GM18508 (cell line): ENCODE measurements at regions not wholly inside any gene's neighbourhood (a gene's known extent, or its start where the extent isn't known, plus 50 kb on each side); places are given as distances from the start of the nearest gene placed in this dataset.
"Not testable (repeated sequence)": the region's sequence is repeated elsewhere in the genome, so short reads cannot be mapped to it uniquely, and the experiment has no call there.

ENCODE experiments used
- ATAC-seq: cut with Tn5 transposase; IDR thresholded peaks from one replicate; pipeline ENCODE4 v1.9.1; 2021; ENCODE audit warnings: moderate number of reproducible peaks; ENCODE audit not compliant: insufficient read depth, unreplicated experiment

DNA sequence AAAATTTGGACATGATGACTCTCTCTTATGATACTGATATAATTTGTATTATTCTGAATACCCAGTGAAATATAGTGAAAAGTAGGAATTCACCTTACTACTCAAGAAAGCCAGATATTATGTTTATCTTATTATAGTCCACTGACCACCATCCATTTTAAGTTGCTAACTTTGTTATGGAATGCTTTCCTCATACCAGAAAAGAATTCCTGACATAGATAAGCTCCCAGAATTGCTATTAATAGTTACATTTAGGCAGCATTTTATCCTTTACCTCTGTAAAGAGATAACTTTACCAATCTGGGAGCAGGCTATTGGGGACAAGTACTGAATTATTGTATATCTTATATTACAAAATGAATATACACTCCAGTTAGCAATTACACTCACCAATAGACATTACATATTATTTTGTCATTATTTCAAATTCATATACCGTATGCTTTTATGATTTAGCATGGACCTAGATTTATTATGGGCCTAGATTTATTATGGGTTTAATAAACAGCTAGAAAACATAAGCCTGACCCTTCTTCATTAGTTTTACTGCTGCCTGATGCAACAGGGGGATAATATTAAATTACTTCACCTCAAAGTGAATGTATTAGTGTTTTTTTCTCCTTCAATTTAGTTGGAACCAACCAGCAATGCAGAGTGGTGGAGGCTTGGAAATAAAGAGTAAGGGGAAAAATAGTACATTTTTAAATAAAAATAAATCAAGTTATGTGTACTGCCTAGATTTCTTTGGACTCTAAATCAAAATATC lies 1886.1 kb downstream of the PCDH9 start:
- ATAC-seq: no peak

DNA sequence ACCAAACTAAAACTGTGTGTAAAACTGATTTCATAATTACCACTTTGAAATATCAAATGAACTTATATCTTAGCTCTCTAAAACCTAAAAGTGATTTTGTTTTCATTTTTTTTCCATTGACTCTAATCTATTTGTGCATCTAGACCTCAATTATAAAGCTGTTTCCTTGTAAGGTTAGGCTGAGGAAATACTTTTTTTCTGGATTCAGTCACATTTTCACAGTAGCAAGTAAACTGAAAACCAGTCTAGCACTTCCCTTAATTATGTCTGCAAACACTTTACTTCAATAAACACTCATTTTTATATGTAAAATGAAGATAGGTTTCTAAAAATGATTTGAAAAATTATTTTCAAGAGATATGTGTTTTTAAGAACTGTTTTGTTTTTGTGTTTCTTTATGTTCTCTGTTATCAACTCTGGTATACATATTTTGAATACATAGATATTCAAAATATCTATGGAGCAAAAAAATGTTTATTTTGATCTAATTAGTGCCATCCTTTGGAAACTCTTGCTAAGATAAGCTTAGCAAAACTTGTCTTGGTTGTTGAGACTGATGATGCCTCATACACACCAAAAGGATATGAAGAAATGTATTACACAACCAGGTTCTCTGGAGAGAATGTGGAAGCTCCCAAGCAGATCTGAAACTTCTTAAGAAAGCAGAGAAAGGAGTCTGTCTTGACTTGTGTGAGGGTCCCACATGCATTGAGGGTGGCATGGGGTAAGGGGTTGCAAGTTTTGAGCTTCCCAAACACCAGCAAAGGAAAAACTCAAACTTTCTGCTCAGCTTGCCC lies 1887.4 kb downstream of the PCDH9 start:
- ATAC-seq: no peak

DNA sequence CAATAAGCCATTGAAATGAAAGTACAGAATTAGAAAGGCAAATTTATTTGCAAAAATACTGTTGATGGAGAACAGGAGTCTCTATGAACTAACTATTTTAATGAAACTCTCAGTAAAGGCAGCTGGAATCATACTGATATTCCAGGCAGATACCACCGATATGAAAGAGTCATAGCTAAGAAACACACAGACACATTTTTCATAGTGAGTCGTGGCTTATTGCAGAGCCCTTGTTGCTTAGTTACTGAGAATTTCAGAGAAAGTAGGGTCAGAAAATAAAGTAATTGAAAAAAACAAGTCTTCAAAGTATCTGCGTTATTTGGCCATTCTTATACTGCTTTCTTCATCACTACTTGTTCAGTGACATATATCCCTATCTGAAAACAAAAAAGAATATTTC lies 1890.9 kb downstream of the PCDH9 start:
- ATAC-seq: no peak

DNA sequence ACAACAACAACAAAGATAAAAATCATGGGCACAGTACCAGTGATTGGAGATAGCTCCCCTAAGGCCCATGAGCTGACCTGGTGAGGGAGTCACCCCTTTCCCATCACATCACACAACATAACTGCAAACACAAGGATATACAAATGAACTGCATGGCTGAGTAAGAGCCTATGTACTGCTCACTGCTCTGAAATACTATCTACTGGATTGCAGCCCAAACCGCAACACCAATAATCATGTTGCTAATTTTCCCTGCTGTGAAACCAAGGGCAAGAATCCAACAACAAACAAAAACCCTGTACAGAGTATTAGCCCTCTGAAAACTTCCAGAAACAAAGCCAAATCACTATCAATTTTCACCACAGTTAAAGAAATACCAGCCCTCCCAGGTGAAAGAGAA lies 1893.2 kb downstream of the PCDH9 start:
- no peak for ATAC-seq

DNA sequence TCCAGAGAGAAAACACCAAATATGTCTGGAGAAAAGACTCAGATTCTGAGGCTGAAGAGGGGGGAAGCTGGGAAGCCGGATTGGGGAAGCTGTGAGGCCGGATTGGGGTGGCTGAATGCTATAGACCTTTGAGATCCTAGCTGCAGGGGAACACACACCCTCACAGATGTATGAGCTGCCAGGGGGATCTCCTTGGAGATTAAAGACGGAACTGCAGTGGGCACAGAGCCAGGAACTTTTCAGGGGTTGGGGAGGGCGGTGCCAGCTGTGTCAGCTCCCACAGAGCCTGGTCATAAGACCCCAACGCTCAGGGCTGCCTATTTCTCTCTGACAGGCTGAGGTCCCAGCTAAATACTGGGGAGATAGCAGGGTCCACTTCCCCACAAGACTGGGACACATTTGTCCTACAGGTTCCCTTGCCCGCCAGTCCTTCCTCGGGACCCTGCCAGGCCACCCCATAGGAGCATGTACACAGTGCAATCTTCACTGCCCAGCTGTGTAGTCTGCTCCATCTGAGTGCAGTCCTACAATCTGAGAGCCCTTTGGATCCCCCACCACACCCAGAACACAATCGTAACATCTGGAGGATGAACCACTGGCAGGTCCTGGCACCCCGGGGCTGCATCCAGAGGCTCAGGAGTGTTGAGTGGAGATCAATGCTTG lies 1893.9 kb downstream of the PCDH9 start:
- no peak for ATAC-seq

DNA sequence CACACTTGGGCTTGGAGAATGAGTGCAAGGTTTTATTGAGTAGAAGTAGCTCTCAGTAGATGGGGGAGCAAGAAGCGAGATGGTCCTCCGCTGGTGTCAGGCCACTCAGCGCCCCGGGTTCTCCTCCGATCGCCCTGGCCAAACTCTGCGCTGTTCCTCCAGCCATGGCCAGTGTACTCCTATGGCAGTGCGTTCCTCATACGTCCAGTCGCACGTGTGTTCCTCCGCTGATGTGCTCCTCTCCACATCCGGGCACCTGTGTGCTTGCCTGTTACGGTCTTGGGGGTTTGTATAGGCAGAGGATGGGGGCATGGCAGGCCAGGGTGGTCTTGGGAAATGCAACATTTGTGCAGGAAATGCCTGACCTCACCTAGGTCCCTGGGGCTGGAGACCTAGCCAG lies 1899.4 kb downstream of the PCDH9 start:
- no peak for ATAC-seq

DNA sequence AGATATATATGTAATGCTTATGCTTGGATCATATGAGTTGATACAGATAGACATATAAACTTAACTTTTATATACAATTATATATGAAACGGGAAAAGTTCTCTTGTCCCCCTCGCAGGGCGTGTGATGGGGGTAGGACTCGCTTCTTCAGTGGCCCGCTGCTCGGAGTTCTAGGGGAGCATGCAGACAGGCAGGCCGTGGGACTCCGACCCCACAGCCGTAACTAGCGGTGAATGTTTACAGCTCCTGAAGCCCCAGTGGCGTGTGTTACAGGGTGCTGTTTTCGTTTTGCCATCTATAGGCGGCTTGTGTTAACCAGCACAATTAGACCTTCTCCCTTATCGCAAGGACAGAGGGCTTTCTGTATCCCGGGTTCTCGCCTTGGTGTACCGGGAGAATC lies 1899.8 kb downstream of the PCDH9 start:
- ATAC-seq: no peak

DNA sequence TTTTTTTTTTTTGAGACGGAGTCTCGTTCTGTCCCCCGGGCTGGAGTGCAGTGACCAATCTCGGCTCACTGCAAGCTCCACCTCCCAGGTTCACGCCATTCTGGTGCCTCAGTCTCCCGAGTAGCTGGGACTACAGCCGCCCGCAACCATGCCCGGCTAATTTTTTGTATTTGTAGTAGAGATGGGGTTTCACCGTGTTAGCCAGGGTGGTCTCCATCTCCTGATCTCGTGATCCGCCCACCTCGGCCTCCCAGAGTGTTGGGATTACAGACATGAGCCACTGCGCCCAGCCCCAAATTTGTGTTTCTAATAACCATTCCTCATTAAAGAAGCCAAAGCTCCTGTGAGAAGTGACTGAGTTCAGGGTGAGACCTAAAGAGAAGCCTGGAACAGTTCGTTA lies 1906.9 kb downstream of the PCDH9 start:
- not testable (repeated sequence) for ATAC-seq

DNA sequence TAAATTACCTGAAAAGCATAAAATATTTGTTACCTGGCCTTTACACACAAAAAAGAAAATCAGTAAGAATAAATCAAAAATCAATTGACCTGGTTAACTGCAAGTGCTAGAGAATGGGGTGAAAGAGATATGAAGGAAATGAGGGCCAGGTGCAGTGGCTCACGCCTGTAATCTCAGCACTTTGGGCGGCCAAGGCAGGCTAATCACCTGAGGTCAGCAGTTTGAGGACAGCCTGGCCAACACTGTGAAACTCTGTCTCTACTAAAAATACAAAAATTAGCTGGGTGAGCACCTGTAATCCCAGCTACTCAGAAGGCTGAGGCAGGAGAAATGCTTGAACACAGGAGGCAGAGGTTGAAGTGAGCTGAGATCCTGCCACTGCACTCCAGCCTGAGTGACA lies 1908.7 kb downstream of the PCDH9 start:
- ATAC-seq: not testable (repeated sequence)

DNA sequence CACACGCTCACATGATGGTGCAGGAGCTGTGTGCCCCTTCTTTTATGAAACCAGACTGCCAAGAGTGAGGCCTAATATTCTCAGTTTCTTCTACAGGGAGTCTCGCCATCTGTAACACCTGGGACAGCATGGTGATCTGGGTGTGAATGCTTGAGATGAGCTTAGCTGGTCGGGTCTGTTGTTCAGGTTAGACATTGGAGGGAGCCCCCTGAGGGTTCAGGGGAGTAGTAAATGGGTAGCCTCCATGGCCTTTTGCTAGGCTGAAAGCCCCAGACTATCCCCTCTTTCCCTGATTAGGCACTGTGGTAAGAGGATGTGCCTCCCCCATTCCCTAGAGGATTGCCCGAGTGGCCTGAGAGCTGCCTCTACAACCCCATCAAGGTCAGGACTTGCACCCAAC lies 1916.1 kb downstream of the PCDH9 start:
- ATAC-seq: no peak

DNA sequence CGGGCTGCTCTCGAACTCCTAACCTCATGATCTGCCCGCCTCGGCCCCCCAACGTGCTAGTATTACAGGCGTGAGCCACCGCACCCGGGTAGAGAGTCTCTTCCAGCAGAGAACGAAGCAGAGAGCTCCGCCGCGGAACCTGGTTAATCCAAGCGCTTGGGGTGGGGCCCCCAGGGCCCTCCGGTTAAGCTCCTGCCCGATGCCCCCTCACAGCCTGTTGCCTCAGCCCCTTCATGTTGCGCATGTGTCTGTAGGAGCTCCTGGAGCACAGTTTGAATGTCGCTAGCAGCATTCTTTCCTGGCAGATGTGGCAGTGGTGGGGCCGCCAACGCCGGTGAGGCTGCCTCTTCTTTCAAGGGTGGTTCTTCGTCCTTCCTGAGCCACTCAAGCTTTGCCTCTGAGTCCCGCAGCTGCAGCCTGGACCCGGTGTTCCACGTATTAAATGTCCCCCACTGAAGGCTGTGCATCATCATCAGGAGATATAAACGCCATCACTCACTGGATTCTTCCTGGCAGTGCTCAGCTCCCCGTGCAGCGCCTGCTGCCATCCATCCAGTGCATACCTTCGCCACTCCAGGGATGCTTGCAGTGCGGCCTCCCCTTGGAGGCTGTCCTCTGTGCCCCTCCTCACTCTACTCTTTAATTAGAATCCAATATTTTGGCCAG lies 1919.3 kb downstream of the PCDH9 start:
- ATAC-seq: no peak

DNA sequence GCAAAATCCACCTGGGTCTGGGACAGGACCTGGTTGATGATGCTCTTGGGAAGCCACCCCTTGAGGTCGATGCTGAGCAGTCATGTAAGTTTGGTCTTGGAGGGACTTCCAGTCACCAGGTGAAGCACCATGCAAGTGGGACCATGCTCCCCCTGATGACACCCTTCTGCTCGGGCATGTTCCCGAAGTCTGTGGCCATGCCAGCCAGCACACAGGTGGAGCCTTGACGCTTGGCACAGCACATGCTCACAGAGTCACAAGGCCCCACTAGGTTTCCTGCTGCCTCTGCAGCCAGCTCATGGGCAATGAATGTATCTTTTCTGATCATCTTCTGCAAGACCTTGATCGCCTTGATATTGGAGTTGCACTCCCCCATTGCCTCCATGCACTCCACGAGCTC lies 1920.2 kb downstream of the PCDH9 start:
- ATAC-seq: no peak

DNA sequence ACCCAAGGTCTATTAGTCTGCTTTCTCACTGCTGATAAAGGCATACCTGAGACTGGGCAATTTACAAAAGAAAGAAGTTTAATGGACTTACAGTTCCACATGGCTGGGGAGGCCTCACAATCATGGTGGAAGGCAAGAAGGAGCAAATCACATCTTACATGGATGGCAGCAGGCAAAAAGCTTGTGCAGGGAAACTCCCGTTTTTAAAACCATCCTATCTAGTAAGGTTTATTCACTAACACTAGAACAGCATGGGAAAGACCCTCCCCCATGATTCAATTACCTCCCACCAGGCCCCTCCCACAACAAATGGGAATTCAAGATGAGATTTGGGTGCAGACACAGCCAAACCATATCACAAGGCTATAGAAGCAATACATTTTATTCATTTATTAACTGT lies 1921.4 kb downstream of the PCDH9 start:
- not testable (repeated sequence) for ATAC-seq

DNA sequence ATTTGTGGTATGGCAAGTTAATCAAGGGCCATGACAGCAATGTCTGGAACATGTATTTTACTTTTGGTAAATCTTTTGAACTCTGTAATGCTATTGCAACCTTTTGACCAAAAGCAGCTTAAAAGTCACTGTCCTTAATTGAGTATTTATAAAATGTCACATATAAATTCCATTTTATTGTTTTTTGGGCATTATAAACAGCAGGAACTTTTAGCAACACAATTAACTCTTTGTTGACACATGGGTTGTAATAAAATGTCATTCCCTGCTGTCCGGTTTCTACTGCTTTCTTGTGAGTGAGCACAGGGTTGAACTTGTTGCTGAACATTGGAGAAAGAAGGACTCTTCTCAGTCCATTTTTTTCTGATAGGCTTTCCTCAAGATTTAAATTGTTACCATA lies 1923.1 kb downstream of the PCDH9 start:
- no peak for ATAC-seq

DNA sequence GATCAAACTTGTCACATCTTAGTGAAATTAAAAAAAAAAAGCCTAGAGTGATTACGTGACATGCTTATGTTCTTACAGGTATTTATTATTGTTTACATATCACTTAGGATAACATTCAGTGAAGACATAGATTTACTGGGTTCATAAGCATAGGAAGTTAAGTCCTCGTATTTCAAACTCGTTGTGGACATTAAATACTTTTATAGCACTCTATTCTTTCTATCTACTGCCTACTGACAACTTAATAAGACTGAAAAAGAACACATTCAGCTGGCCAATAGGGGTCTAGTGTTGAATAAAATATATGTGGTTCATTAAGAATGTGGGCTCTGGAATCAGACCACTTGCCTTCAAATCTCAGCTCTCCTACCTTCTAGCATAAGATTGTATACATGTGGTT lies 1927.4 kb downstream of the PCDH9 start:
- ATAC-seq: no peak

DNA sequence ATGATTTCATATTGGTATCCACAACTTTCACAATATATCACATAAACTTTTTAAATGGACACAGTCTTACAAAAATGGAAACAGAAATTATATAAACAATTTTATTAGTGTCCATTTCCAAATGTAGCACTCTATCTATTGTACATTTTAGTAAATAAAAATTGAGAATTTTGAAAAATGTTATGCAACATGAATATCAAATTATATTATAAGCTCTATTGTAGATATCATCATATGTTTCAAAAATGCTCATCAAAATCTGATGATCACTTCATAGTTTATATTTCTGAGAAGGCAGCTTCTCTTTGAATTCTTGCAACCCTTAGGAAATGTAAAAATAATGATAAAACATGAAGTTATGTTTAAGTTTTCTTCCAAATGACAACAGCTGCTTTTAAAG lies 1928.6 kb downstream of the PCDH9 start:
- ATAC-seq: no peak

DNA sequence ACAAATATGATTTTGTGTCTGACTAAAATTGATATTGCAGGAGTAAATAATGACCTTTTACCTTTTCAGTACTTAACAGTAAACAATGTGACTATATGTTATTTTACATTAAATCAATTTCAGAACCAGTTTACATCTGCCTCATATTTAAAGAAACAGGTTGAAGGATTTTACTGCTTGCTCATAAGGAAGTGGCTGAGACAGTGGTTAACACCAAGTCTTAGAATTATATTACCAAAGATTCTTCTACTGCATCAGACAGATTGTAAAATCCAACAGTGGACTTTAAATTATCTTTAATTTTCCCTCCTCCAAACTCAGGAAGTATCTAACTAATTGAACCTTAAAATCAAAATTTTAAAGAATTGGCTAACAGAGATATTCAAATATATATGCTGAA lies 1929.9 kb downstream of the PCDH9 start:
- no peak for ATAC-seq

DNA sequence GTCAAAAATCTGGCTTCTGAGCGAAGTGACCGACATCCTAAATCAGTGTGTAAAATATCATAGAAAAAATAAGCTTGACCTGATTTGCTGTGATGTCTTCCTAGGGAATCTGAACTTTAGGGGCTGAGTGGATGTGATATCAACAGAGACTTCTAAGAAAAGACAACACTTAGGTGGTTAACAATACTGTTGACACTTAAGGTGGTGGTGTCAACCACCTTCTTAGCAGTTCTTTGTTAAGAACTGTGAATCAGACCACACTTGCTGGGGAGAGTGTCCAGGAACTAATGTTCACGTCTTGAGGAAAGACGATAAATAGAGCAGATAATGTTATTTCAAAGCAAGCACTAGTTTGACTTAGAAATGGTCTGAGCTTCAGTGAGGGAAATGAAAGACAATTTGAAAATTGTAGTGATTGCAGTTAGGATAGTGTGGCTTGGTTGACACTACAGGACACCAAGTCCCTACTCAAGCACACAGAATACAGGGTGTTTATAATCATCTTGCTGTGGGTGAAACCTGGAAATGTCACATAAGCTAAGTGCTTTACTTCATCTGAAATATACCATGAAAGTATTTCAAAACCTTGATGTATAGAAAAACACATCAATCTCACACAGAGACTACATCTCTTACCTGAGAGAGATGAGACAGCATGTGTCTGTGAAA lies 1936.5 kb downstream of the PCDH9 start:
- no peak for ATAC-seq

DNA sequence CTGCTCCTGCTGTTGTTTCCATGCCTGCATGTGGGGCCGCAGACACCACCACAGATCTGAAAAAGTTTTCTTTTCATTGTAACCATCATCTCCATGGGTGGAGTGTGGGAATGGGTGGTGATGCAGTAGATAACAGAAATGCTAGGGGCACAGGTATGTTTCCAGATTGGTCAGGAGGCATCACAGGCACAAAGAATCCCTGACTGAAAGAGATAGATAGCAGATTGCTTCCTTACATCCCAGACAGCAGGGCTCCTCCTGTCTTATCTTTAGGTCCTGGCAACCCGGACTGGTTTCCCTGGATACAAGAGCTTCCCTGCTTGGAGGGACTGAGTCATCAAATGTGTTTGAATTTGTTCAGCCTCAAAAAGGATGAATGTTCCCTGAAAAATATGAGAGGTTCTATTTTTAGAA lies 1937.6 kb downstream of the PCDH9 start:
- ATAC-seq: no peak

DNA sequence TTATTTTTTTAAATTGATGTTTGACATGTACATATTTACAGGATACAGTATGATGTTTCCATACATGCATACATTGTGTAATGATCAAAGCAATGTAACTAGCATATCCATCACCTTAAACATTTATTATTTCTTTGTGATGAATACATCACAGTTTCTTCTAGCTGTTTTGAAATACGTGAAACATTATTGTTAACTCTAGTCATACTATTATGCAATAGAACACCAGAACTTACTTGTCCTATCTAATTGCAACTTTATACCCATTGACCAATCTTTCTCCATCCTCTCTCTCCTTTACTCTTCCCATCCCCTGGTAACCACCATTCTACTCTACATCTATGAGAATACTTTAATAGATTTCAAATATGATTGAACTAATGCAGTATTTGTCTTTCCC lies 1942.7 kb downstream of the PCDH9 start:
- no peak for ATAC-seq
